ENCODE measurements at regions not wholly inside any gene's neighbourhood (a gene's known extent, or its start where the extent isn't known, plus 50 kb on each side); places are given as distances from the start of the nearest gene placed in this dataset.

DNA sequence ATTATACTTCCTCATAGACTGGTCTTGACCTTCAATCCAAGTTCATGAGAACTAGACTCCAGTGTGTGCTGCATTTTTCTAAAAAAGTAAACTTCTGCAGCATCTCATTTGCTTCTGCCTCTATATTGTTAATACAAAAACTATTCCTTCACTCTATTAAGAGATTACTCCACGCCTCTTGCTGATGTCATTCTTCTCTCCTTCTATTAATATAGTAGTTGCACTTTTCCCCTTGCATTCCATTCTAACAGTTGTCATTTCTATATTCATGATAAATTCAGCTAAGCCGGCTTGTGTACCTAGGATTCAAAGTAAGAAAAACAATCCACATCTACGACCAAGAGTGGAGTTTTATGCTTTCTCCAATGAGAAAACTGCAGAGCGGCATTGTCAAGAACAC is 480.4 kb upstream of the NOVA1 start:
- TF ChIP-seq, protein P1, sequence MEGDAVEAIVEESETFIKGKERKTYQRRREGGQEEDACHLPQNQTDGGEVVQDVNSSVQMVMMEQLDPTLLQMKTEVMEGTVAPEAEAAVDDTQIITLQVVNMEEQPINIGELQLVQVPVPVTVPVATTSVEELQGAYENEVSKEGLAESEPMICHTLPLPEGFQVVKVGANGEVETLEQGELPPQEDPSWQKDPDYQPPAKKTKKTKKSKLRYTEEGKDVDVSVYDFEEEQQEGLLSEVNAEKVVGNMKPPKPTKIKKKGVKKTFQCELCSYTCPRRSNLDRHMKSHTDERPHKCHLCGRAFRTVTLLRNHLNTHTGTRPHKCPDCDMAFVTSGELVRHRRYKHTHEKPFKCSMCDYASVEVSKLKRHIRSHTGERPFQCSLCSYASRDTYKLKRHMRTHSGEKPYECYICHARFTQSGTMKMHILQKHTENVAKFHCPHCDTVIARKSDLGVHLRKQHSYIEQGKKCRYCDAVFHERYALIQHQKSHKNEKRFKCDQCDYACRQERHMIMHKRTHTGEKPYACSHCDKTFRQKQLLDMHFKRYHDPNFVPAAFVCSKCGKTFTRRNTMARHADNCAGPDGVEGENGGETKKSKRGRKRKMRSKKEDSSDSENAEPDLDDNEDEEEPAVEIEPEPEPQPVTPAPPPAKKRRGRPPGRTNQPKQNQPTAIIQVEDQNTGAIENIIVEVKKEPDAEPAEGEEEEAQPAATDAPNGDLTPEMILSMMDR (IDR thresholded peaks at IDR 0.05), result no peak
- H3K9me3 ChIP-seq, result no peaks in the 10 kb centered on the region
- ATAC-seq, result no peak

DNA sequence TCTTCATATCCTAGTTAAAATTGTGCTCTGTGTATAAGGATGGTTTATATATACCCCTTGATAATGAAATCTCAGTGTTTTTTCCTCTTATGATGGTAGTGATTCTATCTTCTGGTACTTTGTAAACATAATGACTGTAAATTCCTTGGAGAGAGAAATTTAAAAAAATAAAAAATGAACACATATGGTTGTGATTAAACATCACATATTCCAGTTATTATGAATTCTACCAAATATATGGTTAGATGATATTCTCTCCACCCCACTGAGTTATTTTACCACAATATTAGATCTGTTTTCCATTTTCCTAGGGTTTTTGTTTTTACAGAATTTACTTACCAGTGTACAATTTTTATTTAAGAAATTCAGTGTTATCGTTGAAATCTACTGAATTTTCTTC is 481.9 kb upstream of the NOVA1 start:
- no peak for DNase-seq
- intact Hi-C loops (cut with DNase I), result no loop called here
- Histone ChIP-seq H3K9me3 (no peaks in the 10 kb centered on the region), H3K4me1 (no peaks in the 10 kb centered on the region), H3K36me3 (no peaks in the 10 kb centered on the region), H3K27me3 (ENCODE audit: low read depth) (no peaks in the 10 kb centered on the region), H3K4me3 (no peak overlapping the region), H3K27ac (no peak overlapping the region)
- TF ChIP-seq, protein P1 (IDR thresholded peaks at IDR 0.05), result no peak
- no peak for ATAC-seq

More for the DNA sequence above, 480.4 kb upstream of the NOVA1 start:
- Histone ChIP-seq H3K4me1 (no peaks in the 10 kb centered on the region), H3K27me3 (ENCODE audit: low read depth) (no peaks in the 10 kb centered on the region), H3K36me3 (no peaks in the 10 kb centered on the region), H3K4me3 (no peak overlapping the region), H3K27ac (no peak overlapping the region)
- intact Hi-C loops (cut with DNase I), result no loop called here
- no peak for DNase-seq

DNA sequence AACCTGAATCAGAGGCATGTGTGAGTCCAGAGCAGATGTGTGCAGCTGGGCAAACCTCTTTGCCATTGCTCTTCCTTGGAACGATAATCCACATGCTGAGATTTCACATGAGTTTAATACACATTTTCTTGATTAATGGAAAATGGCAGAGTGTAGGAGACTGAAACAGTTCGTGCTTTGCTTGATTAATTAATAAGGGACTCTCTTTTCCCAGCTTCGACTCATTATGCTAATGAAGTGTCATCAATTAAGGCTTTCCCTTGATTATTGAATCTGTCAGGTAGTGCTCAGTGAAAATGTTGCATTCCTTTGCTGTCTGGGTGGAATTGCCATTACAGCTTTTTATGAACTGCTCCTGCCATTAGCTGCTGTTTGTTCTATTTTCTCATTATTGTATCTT is 487.7 kb upstream of the NOVA1 start:
- no peaks in the 10 kb centered on the region for H3K27me3 ChIP-seq (ENCODE audit: low read depth)
- no peak for ATAC-seq
- H3K4me3 ChIP-seq, result no peak overlapping the region
- H3K27ac ChIP-seq, result no peak overlapping the region
- DNase-seq, result no peak
- H3K9me3 ChIP-seq, result no peaks in the 10 kb centered on the region
- intact Hi-C loops (cut with DNase I), result no loop called here
- H3K4me1 ChIP-seq, result no peaks in the 10 kb centered on the region
- no peaks in the 10 kb centered on the region for H3K36me3 ChIP-seq
- TF ChIP-seq, protein P1 (IDR thresholded peaks at IDR 0.05), result no peak

DNA sequence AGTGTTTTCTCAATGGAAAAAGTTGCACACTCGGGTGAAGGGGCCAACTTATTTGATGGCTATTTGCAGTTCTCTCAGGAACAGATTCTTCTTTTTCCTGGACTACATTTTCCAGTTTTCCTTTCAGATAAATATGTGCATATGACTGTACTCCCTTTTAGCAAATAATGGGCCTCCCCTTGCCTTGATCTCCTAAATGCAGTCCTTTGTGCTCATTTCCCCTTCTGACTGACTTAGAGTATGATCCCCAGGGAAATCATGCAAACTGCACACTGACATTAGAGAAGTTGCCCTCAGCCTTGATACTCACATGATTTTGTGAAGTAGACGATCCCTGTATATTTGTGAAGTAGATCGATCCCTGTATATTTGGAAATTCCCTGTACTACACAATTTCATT is 492.9 kb upstream of the NOVA1 start:
- no peak overlapping the region for H3K4me3 ChIP-seq
- H3K27ac ChIP-seq, result no peak overlapping the region
- ATAC-seq, result no peak
- no peaks in the 10 kb centered on the region for H3K36me3 ChIP-seq
- H3K4me1 ChIP-seq, result no peaks in the 10 kb centered on the region
- DNase-seq, result no peak
- no peaks in the 10 kb centered on the region for H3K27me3 ChIP-seq (ENCODE audit: low read depth)
- TF ChIP-seq, protein P1 (IDR thresholded peaks at IDR 0.05), result no peak
- no peaks in the 10 kb centered on the region for H3K9me3 ChIP-seq
- intact Hi-C loops (cut with DNase I), result no loop called here

DNA sequence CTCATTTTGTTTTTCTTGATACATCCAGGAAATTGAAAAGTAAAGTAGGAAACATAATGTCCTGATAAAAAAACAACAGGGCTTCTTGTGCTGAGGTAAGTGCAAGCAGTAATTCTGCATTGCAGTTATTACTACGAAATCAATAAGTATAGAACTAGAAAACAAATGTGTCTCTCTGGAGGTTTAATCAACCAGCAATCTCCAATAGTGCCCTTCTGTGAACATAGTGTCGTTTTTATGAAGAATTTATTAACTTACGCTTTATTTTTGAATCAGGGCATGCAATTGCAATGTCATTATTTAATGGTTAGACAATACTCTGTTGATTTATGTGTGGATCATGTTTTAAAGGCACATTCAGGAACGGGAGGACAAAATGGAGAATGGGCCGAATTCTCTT is 494.1 kb upstream of the NOVA1 start:
- no peaks in the 10 kb centered on the region for H3K36me3 ChIP-seq
- H3K9me3 ChIP-seq, result no peaks in the 10 kb centered on the region
- TF ChIP-seq, protein P1 (IDR thresholded peaks at IDR 0.05), result no peak
- ATAC-seq (no peak), DNase-seq (no peak)
- H3K4me3 ChIP-seq, result no peak overlapping the region
- no peaks in the 10 kb centered on the region for H3K4me1 ChIP-seq
- intact Hi-C loops (cut with DNase I), result no loop called here
- H3K27ac ChIP-seq, result no peak overlapping the region
- no peaks in the 10 kb centered on the region for H3K27me3 ChIP-seq (ENCODE audit: low read depth)

DNA sequence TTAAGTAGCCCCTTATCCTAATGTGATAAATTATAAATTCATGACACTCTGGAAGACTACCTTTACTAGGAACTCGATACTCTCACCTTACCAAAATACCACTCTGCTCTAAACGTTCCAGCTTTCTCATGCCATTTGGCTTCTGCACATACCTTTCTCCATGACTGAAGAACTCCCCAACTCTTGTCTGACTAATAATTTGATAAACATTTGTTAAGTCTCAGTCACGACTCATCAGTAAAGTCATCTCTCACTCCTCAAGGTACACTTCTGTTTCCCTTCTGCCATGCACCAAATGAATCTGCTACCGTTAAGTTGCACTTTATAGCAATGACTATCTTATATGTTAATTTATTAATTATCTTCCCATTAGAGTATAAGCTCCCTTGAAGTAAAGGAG is 498.3 kb upstream of the NOVA1 start:
- no peaks in the 10 kb centered on the region for H3K4me1 ChIP-seq
- no peaks in the 10 kb centered on the region for H3K27me3 ChIP-seq (ENCODE audit: low read depth)
- no peak overlapping the region for H3K27ac ChIP-seq
- no peaks in the 10 kb centered on the region for H3K9me3 ChIP-seq
- H3K36me3 ChIP-seq, result no peaks in the 10 kb centered on the region
- no peak overlapping the region for H3K4me3 ChIP-seq
- ATAC-seq (no peak), DNase-seq (no peak)
- TF ChIP-seq, protein P1 (IDR thresholded peaks at IDR 0.05), result no peak
- intact Hi-C loops (cut with DNase I), result no loop called here
